OCI-LY1 (cell line): ENCODE measurements at regions not wholly inside any gene's neighbourhood (a gene's known extent, or its start where the extent isn't known, plus 50 kb on each side); places are given as distances from the start of the nearest gene placed in this dataset.

Source experiments
- EZH2 ChIP-seq: fragments of 200-600 bp; sonication (generic), shearing (Covaris generic); IDR thresholded peaks from 2 replicates; pipeline ENCODE4 v1.8.0; 2017; ENCODE audit warnings: borderline replicate concordance, mixed run types, mild to moderate bottlenecking, antibody characterized with exemption, low read length, moderate library complexity, mixed read lengths
- TF ChIP-seq, protein P1 (sequence below): fragments of 200-600 bp; sonication (generic), shearing (Covaris generic); IDR thresholded peaks from 2 replicates; pipeline ENCODE4 v1.5.1; 2017; ENCODE audit warnings: mild to moderate bottlenecking, antibody characterized with exemption, low read length, moderate library complexity, mixed read lengths

DNA sequence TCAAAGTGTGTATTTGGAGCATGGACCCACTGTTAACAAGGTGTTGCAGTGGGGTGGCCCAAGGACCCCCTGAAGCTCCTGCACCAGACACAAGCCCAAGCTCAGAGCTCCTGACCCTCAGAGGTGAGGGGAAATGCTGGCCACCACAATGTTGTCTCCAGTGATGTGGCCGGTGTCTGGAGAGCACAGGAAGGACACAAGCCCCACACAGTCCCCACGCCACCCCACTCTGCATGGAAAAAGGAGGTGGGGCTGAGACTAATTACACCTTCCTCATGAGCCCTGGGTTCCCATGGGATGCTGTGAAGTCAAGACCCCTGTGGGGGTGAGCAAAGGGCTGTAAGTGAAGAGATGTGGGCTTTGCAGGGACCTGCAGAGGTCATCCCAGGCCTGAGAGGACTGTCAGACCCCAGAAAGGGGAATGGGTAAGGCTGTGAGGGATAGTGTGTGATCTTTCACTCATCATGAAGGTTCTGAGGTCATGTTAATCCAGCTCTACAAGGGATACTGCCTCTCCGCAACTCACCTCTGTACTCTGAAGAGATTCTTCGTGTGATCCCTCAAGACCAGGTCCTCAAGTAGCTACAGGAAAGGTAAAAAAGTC, 136.3 kb upstream of the DHRS4 start:
- TF ChIP-seq, protein P1, sequence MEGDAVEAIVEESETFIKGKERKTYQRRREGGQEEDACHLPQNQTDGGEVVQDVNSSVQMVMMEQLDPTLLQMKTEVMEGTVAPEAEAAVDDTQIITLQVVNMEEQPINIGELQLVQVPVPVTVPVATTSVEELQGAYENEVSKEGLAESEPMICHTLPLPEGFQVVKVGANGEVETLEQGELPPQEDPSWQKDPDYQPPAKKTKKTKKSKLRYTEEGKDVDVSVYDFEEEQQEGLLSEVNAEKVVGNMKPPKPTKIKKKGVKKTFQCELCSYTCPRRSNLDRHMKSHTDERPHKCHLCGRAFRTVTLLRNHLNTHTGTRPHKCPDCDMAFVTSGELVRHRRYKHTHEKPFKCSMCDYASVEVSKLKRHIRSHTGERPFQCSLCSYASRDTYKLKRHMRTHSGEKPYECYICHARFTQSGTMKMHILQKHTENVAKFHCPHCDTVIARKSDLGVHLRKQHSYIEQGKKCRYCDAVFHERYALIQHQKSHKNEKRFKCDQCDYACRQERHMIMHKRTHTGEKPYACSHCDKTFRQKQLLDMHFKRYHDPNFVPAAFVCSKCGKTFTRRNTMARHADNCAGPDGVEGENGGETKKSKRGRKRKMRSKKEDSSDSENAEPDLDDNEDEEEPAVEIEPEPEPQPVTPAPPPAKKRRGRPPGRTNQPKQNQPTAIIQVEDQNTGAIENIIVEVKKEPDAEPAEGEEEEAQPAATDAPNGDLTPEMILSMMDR, result no peak
- no peak for TF ChIP-seq EZH2
